Natural killer cell (primary cell): ENCODE measurements at regions not wholly inside any gene's neighbourhood (a gene's known extent, or its start where the extent isn't known, plus 50 kb on each side); places are given as distances from the start of the nearest gene placed in this dataset.

ENCODE experiments used
- ATAC-seq, 3 donors: fragments of 150-1000 bp in 2 of 3; fragments of 200-7000 bp in 1 of 3; cut with Tn5 transposase; 1 replicate in 1 of 3; 2 replicates in 2 of 3; pipeline ENCODE4 v1.10.0; 2021; ENCODE audit warnings: mild to moderate bottlenecking in 2 of 3, moderate library complexity in 2 of 3
- DNase-seq, 2 donors: peaks; one replicate each; pipeline versions ENCODE4 v3.0.0 to v3.0.0-alpha.2; 2013 to 2021; ENCODE audit warnings: mixed read lengths in 1 of 2
- H3K27ac ChIP-seq: one replicate; pipeline ENCODE4 v1.5.1; 2013; ENCODE audit warnings: mild to moderate bottlenecking, low read length
- H3K27me3 ChIP-seq: one replicate; pipeline ENCODE4 v1.6.1; 2013; ENCODE audit warnings: low read length; ENCODE audit not compliant: control insufficient read depth, insufficient read depth
- H3K36me3 ChIP-seq: one replicate; pipeline ENCODE4 v1.6.1; 2013; ENCODE audit warnings: low read length; ENCODE audit not compliant: control insufficient read depth, insufficient read depth
- H3K4me1 ChIP-seq: one replicate; pipeline ENCODE4 v1.6.1; 2013; ENCODE audit warnings: low read length; ENCODE audit not compliant: control insufficient read depth, insufficient read depth
- H3K4me3 ChIP-seq: one replicate; pipeline ENCODE4 v1.5.1; 2013; ENCODE audit warnings: low read length
- H3K9me3 ChIP-seq: one replicate; pipeline ENCODE4 v1.6.1; 2013; ENCODE audit warnings: low read length; ENCODE audit not compliant: control insufficient read depth, insufficient read depth
- H3K27ac Mint-ChIP-seq, 2 donors: one replicate each; pipeline ENCODE4 v1.8.0; 2022; ENCODE audit warnings: mild to moderate bottlenecking in 2 of 2, mixed read lengths in 2 of 2, moderate library complexity in 1 of 2
- H3K27me3 Mint-ChIP-seq, 2 donors: one replicate each; pipeline ENCODE4 v1.8.0; 2022; ENCODE audit warnings: low read depth in 2 of 2, mixed read lengths in 2 of 2
- H3K36me3 Mint-ChIP-seq: one replicate; pipeline ENCODE4 v1.8.0; 2022; ENCODE audit warnings: mixed read lengths
- H3K4me1 Mint-ChIP-seq, 2 donors: one replicate each; pipeline ENCODE4 v1.8.0; 2022; ENCODE audit warnings: mixed read lengths in 2 of 2
- H3K4me3 Mint-ChIP-seq: one replicate; pipeline ENCODE4 v1.8.0; 2022; ENCODE audit warnings: mild to moderate bottlenecking, moderate library complexity, mixed read lengths
- H3K9me3 Mint-ChIP-seq, 2 donors: one replicate each; pipeline ENCODE4 v1.8.0; 2022; ENCODE audit warnings: mixed read lengths in 2 of 2
- WGBS: methylation state at CpG from one replicate; pipeline ENCODE4 v1.1.7; 2013; ENCODE audit warnings: missing lambda C conversion rate; ENCODE audit not compliant: insufficient coverage; 5-methylcytosine and 5-hydroxymethylcytosine counted together
- intact Hi-C: fragments of 100-400 bp; cut with micrococcal nuclease; formaldehyde crosslinking; loops from one replicate; pipeline ENCODE4 v1.14.2; 2022
- TF ChIP-seq, protein P1 (sequence below): fragments of 200-600 bp; IDR thresholded peaks from one replicate; pipeline ENCODE4 v1.8.0; 2022; ENCODE audit warnings: antibody characterized with exemption

- Mint-ChIP-seq H3K4me1 (no peaks in the 10 kb centered on the region), H3K27ac (no peak overlapping the region), H3K27me3 (no peaks in the 10 kb centered on the region), H3K36me3 (no peaks in the 10 kb centered on the region), H3K9me3 (peaks cover 4 to 14% of the 10 kb centered on the region in 2 donors), H3K4me3 (no peak overlapping the region)
- TF ChIP-seq, protein P1, sequence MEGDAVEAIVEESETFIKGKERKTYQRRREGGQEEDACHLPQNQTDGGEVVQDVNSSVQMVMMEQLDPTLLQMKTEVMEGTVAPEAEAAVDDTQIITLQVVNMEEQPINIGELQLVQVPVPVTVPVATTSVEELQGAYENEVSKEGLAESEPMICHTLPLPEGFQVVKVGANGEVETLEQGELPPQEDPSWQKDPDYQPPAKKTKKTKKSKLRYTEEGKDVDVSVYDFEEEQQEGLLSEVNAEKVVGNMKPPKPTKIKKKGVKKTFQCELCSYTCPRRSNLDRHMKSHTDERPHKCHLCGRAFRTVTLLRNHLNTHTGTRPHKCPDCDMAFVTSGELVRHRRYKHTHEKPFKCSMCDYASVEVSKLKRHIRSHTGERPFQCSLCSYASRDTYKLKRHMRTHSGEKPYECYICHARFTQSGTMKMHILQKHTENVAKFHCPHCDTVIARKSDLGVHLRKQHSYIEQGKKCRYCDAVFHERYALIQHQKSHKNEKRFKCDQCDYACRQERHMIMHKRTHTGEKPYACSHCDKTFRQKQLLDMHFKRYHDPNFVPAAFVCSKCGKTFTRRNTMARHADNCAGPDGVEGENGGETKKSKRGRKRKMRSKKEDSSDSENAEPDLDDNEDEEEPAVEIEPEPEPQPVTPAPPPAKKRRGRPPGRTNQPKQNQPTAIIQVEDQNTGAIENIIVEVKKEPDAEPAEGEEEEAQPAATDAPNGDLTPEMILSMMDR, result no peak
- ATAC-seq, result no peak
- H3K36me3 ChIP-seq, result no peaks in the 10 kb centered on the region
- no peaks in the 10 kb centered on the region for H3K27me3 ChIP-seq
- DNase-seq, result no peak
- H3K4me1 ChIP-seq, result no peaks in the 10 kb centered on the region
- H3K4me3 ChIP-seq, result no peak overlapping the region
- no peak overlapping the region for H3K27ac ChIP-seq
- intact Hi-C loops, result no loop called here
- H3K9me3 ChIP-seq, result peaks cover 2% of the 10 kb centered on the region
Measured at GRCh38 chr3:148136816-148137215, 560.9 kb upstream of the AGTR1 start.

- intact Hi-C loops, result no loop called here
- WGBS, result no CpG with 5 or more reads among the region's 2 CpGs
Measured at GRCh38 chr3:148146241-148146640, 551.5 kb upstream of the AGTR1 start.

GRCh38 chr3:148146947-148147826 is 550.5 kb upstream of the AGTR1 start:
- no peaks in the 10 kb centered on the region for H3K36me3 Mint-ChIP-seq
- no peak overlapping the region for H3K27ac Mint-ChIP-seq
- H3K9me3 Mint-ChIP-seq, result peaks cover 2 to 11% of the 10 kb centered on the region in 2 donors
- DNase-seq (no peak), ATAC-seq (no peak)
- no peak overlapping the region for H3K4me3 Mint-ChIP-seq
- H3K27me3 Mint-ChIP-seq, result peaks cover 0 to 4% of the 10 kb centered on the region in 2 donors
- Histone ChIP-seq H3K4me3 (no peak overlapping the region), H3K27me3 (no peaks in the 10 kb centered on the region), H3K9me3 (no peaks in the 10 kb centered on the region), H3K36me3 (no peaks in the 10 kb centered on the region), H3K4me1 (no peaks in the 10 kb centered on the region), H3K27ac (no peak overlapping the region)
- no peaks in the 10 kb centered on the region for H3K4me1 Mint-ChIP-seq
- intact Hi-C loops, result no loop called here
- WGBS, result 67% methylated on average over 1 of the region's 2 CpGs
- TF ChIP-seq, protein P1, result no peak

More at GRCh38 chr3:148146241-148146640, 551.5 kb upstream of the AGTR1 start:
- no peak overlapping the region for H3K27ac Mint-ChIP-seq
- H3K27me3 Mint-ChIP-seq, result peaks cover 0 to 4% of the 10 kb centered on the region in 2 donors
- Histone ChIP-seq H3K27ac (no peak overlapping the region), H3K36me3 (no peaks in the 10 kb centered on the region), H3K9me3 (no peaks in the 10 kb centered on the region), H3K4me3 (no peak overlapping the region), H3K4me1 (no peaks in the 10 kb centered on the region), H3K27me3 (no peaks in the 10 kb centered on the region)
- no peaks in the 10 kb centered on the region for H3K4me1 Mint-ChIP-seq
- H3K4me3 Mint-ChIP-seq, result no peak overlapping the region
- H3K36me3 Mint-ChIP-seq, result no peaks in the 10 kb centered on the region
- H3K9me3 Mint-ChIP-seq, result peaks cover 8 to 18% of the 10 kb centered on the region in 2 donors
- DNase-seq (no peak), ATAC-seq (no peak)
- TF ChIP-seq, protein P1, result no peak

DNA sequence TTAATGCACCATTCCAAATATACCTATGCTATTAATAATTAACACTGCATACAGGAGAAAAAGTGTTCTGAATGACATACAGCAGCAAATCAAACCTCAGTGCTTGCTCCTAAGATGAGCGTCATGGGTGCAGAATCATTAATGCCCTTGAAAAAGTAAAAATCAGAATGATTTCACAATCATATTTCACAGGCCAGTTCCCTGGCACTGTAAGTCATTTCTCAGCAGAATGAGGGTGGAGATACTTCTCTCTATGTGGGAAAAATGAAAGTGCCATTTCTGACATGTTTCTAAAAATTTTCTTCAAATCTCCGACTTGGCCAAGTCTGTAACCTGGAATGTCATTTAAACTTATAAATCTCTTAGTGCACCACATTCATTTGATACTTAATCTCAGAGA is 549.8 kb upstream of the AGTR1 start:
- no peak for DNase-seq
- Histone ChIP-seq H3K36me3 (no peaks in the 10 kb centered on the region), H3K4me3 (no peak overlapping the region), H3K27ac (no peak overlapping the region), H3K9me3 (no peaks in the 10 kb centered on the region), H3K27me3 (no peaks in the 10 kb centered on the region), H3K4me1 (no peaks in the 10 kb centered on the region)
- Mint-ChIP-seq H3K9me3 (peaks cover 5 to 11% of the 10 kb centered on the region in 2 donors), H3K27me3 (peaks cover 0 to 4% of the 10 kb centered on the region in 2 donors), H3K4me1 (no peaks in the 10 kb centered on the region), H3K4me3 (no peak overlapping the region), H3K27ac (no peak overlapping the region), H3K36me3 (no peaks in the 10 kb centered on the region)
- no peak for ATAC-seq
- TF ChIP-seq, protein P1, result no peak
- intact Hi-C loops, result no loop called here
- WGBS, result 94% methylated on average over 2 of the region's 2 CpGs
